GM21825 (cell line): ENCODE measurements at regions not wholly inside any gene's neighbourhood (a gene's known extent, or its start where the extent isn't known, plus 50 kb on each side); places are given as distances from the start of the nearest gene placed in this dataset.

Source experiments
- ATAC-seq: cut with Tn5 transposase; IDR thresholded peaks from one replicate; pipeline ENCODE4 v1.9.1; 2021; ENCODE audit warnings: mild to moderate bottlenecking, moderate library complexity; ENCODE audit not compliant: unreplicated experiment

DNA sequence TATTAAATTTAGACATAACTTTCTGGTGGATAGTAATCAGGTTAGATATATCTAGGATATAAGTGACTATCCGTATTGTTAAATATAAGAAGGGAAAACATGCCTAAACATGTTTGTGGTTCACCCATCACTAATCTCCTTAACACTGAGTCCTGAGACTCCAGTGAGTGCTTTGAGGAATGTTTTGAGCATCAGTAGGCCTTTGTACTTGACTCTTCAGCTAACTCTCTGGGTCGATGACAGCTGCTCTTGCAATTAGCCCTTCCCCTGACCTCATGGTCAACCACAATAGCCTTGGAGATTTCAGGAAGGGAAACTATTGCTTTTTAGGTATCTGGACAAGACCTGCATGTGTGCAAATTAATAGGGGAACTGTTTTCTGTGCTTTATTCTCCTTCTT lies 716.8 kb downstream of the EPHA4 start:
- ATAC-seq, result no peak

GRCh38 chr2:220856486-220856885 lies 715.6 kb downstream of the EPHA4 start:
- ATAC-seq, result no peak

DNA sequence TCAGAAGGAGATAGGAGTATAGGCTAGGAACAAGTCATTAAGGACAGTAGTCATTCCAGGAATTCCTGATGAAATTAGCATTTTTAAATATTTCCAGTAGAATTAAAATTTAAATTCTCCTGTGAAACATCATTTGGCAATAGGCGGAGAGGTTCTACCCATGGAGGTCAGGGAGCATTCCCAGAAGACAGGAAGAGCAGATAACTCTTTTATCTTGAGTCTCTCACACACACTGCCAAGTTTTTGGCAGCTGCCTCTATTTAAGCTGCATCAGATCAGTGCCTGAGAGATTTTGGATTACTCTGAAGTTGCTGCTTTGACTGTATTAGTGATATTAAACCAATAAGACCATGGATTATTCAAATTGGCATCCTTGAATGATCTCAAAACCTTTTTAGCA lies 714.7 kb downstream of the EPHA4 start:
- ATAC-seq, result no peak

DNA sequence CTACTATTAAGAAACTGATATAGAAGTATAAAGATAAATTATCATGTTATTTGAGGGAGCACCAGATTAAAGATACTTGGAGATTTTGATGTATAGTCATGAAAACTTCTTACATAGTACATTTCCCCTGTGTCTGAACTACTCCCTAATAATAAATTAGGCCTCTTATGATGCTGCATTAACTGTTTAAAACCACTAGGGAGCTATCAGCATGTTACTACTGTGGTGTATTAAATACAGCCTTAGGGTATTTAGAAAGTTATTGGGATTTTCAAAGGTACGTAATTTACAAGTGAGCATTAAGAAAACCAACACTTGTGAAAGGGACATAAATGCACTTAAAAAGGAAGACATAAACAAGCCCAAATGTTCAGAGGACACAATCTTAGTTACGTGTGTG lies 714.0 kb downstream of the EPHA4 start:
- no peak for ATAC-seq

- no peak for ATAC-seq
Observed at GRCh38 chr2:220871909-220872308, 700.2 kb downstream of the EPHA4 start.

DNA sequence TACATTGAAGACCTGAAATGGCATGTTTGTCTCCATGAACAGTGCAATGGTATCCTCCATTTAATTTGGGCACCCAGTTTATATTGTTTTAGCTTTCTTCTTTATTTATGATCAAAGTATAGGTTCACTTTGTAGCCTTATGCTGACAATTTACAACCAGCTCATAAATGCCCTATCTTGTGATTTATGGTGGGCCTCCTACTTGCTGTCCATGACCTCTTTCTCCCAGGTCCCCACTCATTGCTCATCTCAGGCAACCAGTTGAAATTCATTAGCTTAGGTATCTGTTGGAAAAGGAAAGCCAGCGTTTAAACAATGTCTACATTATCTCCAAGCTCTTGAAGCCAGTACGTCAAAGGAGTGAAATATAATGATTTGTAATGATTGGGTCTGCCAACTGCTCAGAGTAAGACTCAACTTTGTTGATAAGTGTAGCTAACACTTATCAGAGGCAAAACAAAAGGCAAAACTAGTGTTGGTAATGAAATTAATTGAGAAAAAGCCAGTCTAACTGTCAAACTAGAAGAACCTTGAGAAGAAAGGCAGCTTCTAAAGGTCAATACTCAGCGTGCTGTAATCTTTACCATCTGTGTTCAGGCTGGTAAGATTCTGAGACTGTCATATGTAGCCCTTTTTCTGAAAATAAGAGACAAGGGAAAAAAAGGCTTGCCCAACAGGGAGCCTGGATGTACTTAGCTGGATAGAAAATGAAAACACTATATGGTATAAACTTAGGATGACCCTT lies 695.9 kb downstream of the EPHA4 start:
- ATAC-seq, result no peak

- no peak for ATAC-seq
Observed at GRCh38 chr2:220877491-220877890, 694.6 kb downstream of the EPHA4 start.

DNA sequence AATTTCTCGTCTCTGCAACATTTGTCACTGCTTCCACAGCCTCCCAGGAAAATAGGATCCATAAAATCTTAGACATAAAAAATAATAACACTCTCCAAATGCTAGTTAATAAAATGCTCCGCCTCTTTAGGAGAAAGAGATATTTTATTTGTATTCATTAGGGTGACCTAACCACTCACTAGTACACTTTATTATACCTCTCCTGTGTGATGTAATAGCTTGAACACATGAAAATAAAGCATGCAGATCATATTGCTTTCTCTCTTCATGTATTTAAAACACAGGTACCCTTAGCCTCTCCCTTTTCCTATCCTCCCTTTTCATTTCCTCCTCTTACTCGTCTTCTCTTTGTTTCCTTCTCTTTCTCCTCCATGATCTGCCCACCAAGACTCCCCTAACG lies 694.2 kb downstream of the EPHA4 start:
- ATAC-seq, result no peak

DNA sequence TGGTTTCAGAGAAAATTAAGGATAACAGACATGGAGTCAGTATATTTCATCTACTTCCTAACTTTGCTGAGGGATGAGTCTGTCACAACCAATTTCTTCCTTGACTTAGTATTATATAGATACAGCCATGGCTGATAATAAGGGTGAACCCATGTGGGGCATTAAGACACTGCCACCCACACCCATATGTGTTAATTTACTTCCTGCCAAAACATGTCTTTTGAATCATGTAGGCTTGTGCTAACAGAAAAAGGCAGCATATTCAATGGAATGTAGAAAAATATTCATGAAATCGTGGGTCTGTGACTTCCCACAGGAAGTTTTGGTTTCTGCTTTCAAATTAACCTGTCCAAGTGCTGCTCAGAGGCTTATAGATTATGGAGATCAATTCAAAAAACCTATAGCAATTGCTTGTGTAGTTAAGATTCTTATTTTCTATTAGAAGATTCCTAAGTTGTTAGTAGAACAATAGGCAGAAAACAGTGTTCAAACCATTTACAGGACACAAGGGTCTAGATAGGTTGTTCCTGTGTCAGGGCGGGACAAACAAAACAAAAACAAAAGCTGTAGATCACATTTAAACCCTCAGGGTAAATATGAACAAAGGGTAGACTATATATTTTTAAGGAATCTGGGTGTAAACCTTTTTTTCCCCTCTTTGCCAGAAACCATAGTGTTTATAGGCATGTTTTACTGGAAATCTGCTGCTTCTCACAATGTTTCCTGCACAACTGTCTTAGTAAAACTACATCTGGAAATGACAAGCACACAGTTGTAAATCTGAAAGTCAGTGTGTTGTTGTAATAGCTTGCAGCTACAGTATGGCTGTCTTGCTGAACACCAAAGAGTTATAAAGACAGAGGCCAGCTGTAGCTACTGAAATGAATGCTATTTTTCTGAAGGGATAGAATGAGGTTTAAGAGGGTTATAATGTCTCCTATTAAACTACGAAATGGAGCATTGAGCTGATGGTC lies 691.2 kb downstream of the EPHA4 start:
- ATAC-seq, result no peak

GRCh38 chr2:220882507-220882906 lies 689.6 kb downstream of the EPHA4 start:
- ATAC-seq, result no peak

- ATAC-seq, result no peak
Observed at GRCh38 chr2:220885593-220885992, 686.5 kb downstream of the EPHA4 start.

DNA sequence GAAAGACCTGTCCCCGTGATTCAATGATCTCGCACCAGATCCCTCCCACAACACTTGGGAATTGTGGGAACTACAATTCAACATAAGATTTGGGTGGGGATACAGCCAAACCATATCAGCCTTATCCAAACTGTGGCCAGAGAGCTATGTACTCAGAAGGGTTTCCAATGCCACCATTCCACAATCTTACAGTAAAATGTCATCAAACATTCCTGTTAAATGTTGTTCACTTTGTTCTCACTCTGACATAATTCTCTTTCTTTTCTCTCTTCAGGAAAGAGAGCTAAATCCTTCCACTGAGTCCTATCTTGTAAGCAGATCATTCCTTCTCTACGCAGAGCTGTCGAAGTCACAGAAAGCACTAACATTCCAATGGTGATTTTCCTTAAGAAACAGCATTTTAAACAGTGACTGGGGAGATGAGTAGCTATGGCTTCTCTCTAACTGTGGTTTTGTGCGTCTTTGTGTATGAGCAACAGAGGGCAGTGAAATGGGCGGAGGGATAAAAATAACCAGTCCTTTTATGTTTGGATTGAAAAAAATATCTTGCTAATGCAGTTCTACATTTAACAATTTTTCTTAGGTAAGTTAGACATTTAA lies 684.7 kb downstream of the EPHA4 start:
- ATAC-seq, result no peak

- ATAC-seq, result no peak
Observed at GRCh38 chr2:220887876-220888275, 684.2 kb downstream of the EPHA4 start.

GRCh38 chr2:220890931-220891330 lies 681.2 kb downstream of the EPHA4 start:
- no peak for ATAC-seq

DNA sequence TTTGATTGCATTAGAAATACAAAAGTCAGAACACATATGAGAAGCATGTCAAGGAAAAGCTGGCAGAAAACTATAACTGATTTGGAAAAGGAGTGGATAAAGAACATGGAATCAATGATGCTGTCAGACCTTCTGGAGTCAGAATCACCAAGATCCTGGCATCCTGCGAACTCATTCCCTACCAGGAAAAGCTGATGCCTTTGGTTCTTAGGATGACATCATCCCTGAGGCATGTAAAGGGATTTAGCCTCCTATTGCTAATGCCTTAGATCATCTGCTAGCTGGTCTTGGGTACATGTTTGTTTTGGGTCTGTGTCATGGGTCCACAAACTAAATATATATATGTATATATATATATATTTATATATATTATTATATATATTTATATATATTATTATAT lies 680.7 kb downstream of the EPHA4 start:
- no peak for ATAC-seq

GRCh38 chr2:220892018-220892634 lies 680.0 kb downstream of the EPHA4 start:
- ATAC-seq, result no peak

GRCh38 chr2:220893411-220893810 lies 678.7 kb downstream of the EPHA4 start:
- no peak for ATAC-seq

- ATAC-seq, result no peak
Observed at GRCh38 chr2:220894069-220894468, 678.0 kb downstream of the EPHA4 start.

GRCh38 chr2:220899492-220899891 lies 672.6 kb downstream of the EPHA4 start:
- ATAC-seq, result no peak

- no peak for ATAC-seq
Observed at GRCh38 chr2:220904015-220904414, 668.1 kb downstream of the EPHA4 start.

- ATAC-seq, result no peak
Observed at GRCh38 chr2:220913384-220913783, 658.7 kb downstream of the EPHA4 start.
